Left colon (tissue), 2 donors: ENCODE measurements at regions not wholly inside any gene's neighbourhood (a gene's known extent, or its start where the extent isn't known, plus 50 kb on each side); places are given as distances from the start of the nearest gene placed in this dataset.
A peak's percentile ranks its signal among the peaks of the same experiment; 100 is the strongest.
"Not testable (repeated sequence)": the region's sequence is repeated elsewhere in the genome, so short reads cannot be mapped to it uniquely, and the experiment has no call there.

ENCODE experiments used
- ATAC-seq: fragments of 200-7000 bp; cut with Tn5 transposase; one replicate; pipeline ENCODE4 v1.9.1; 2020; ENCODE audit warnings: mild to moderate bottlenecking, moderate library complexity
- DNase-seq, 2 donors: peaks; one replicate each; pipeline ENCODE4 v3.0.0-alpha.2; 2020
- intact Hi-C, 2 donors: fragments of 100-400 bp; cut with DNase I in 1 of 2; cut with micrococcal nuclease in 1 of 2; formaldehyde crosslinking; loops; one replicate each; pipeline versions ENCODE4 v1.11.2 to v1.14.0; 2022; cut with DNase I, micrococcal nuclease
- donor health status: DM: no; HTN: no; CAD: no.
- donor health status: DM: yes; HTN: yes; CAD: no.

DNA sequence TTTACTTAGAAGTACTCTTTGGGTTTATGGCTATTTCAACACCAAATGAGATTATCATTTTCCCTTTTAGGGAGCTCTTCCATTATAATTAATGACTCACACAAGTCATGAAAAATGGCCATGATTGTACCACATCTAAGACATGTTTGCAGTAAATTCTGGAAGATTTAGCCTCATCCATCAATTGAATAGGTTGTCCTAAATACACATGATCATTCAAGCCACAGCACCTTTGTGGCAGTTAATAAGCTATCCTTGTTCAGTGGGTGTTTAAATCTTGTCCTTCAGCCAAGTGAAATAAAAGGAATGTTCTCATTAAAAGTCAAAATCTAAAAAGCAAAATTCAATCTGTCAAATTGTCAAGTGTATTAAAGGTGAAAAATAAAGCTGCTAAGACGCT is 237.5 kb downstream of the ZPLD1 start:
- no peak for DNase-seq
- intact Hi-C loops = no loop called here
- no peak for ATAC-seq

DNA sequence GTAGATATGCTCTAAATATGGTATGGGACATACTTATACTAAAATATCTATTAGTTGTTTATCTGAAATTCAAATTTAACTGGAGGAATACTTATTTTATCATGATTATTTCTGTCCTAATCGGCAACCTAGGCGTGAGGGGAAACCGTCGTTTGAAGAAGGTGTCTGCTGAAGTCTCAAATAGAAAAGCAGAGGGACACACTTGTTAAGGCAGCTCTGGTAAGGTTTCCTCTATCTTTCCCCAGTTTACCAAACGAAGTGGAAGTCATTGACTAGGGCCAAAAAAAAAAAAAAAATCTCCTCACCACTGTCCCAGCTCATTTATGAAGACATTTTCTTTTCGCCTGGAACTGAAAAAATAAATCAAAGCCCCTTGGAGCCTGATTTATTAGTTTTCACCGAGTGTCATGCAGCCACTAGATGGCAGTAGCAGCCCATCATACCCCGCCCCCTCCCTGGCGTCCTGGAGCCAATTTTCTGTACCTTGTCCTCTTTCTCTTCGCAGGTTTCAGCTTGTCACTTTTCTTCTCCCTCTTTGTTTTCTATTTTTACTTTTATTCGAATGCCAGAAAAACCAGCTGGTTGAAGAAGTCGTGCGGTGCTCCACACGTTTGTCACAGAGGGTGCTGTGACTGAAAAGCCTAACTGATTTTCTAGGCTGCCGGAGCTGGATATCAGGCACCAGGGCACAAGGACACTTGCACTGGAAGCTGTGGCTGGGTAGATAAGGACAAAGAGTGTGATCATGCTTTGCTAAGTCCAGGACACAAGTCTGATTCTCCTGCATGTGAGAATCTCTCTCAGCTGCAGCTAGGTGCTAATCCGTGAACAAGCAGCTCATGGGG is 238.7 kb downstream of the ZPLD1 start:
- DNase-seq = peak; percentile 27 to 66
- ATAC-seq = peak; percentile 61
- intact Hi-C loops = no loop called here

DNA sequence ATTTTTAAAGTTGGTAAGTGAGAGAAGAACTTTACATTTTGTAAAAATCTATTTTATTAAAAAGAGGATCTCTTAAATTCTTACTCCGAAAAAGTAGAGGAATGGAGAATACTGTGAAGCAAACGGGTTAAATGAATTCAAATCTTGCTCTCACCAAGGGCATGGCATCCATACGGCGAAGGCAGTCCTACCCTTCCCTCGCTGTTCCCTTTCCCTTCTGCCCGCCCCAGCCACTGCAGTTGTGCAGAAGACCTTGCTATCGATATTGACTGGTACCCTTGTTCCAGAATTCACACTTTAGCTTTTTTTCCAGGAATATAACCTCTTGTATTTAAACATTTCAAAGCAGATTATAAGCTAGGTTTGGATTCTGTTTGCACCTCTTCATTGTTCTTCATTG is 239.5 kb downstream of the ZPLD1 start:
- no peak for ATAC-seq

DNA sequence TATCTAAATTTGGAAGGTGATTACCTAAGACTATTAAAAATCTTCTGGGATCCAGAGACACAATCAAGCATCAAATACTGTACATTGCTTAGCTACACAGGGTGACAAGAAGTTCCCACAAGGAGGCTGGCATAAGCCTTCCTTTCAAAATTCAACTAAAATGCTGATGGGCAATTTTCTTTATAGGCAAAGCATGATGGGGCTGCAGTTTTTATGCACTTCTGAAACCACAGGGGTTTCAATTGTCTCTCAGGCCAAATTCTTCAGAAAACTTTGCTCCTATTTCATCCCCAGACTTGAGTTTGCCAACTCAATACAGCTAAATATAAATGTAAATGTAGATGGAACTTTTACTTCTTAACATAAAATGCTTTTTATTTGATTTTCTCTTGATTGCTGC is 241.6 kb downstream of the ZPLD1 start:
- intact Hi-C loops = no loop called here
- ATAC-seq = no peak
- DNase-seq = no peak

More for the DNA sequence above, 239.5 kb downstream of the ZPLD1 start:
- intact Hi-C loops = no loop called here
- DNase-seq = no peak

DNA sequence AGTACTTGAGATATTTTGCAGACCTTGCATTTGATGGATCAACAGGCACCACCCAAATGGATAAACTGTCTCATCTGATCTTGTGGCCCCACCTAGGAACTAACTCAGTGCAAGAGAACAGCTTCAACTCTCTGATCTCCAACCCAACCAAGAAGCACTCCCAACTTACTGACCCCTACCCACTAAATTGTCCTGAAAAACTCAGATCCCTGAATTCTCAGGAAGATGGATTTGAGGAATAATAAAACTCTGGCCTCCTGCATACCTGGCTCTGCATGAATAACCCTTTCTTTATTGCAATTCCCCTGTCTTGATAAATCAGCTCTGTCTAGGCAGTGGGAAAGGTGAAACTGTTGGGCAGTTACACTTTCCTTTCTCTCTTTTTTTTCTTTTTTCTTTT is 247.9 kb downstream of the ZPLD1 start:
- DNase-seq (no peak), ATAC-seq (no peak)
- intact Hi-C loops = no loop called here

DNA sequence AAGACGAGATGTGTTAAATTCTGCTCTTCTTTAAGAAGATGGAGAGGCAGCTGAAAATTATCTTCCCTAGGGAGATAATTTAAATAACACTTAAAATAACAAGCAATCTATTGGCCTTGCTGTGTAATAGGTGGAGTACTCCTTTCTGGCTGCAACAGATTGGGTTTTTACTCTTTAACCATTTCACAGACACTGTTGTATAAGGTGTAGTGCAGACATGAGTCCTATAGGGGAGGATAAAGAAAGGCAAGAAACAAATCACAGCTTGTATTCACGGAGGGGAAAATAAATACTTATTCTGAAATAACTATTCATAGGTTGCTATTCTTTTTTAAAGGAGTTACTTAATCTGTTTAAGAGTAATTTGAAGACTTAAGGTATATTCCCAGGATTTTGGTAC is 252.0 kb downstream of the ZPLD1 start:
- DNase-seq (no peak), ATAC-seq (no peak)
- intact Hi-C loops = no loop called here

DNA sequence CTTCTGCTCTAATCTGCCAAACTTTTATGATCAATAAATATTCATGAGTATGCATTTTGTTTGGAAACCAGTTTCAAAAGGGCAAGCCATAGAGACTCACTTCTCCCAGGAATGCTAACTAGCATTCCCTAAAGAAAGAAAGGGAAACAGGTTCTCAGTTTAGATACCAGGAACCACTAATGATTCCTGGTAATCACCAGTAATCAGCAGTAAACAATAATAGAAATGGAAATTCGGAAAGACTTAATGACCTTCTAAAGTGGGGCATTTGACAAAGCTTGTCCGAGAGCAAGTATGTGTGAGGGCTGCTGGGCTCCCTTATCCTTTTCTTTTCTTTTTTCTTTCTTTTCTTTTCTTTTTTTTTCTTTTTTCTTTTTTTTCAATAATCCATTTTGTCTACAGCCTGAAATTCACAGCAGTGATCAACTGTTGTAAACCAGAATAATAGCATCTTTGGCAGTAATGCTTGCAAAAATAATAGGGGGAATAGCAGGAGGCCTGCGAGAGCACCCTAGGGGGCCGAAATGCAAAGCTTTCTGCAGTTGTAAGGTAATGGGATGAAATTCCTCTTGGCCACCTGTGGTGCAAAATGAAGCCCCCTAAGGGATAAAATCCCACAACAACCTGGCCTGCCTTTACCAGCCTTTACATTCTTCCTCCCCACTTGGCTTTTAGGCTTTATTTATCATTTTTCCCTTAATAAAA is 253.2 kb downstream of the ZPLD1 start:
- ATAC-seq (no peak), DNase-seq (no peak)
- intact Hi-C loops = no loop called here

DNA sequence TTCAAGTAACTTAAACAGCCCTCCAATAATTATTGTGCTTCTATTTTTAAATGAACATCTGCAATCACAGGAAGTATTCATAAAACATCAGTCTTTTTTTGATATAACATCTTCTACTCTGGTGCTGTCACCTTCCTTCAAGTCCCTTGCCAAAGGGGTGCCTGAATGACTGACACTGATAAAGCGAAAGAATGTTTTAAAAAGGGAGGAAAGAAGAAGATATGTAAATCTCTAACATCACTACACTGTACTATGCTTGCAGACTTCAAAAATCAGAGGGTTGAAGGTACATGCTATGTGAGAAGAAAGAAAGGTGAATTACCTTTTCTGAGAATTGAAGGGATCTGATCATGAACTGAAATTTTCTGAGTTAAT is 253.7 kb downstream of the ZPLD1 start:
- DNase-seq (no peak), ATAC-seq (no peak)
- intact Hi-C loops = no loop called here

DNA sequence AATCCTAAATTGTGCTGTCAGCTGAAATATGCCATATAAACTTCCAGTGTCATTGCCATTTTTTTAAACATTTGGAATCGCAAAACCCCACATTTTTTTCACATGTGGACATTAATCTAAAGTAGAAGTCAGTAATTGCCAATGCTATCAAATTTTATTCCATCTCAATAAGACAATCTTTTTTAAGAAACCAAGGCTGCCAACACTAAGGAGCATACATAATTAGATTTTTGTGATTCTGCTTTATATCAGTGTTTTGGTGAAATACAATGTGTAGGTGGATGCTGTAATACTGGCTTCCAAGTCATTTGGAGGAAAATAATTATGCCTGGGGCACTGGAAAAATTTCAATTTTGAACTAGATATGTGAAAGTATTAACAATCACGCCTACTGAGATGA is 256.7 kb downstream of the ZPLD1 start:
- intact Hi-C loops = no loop called here
- no peak for DNase-seq

DNA sequence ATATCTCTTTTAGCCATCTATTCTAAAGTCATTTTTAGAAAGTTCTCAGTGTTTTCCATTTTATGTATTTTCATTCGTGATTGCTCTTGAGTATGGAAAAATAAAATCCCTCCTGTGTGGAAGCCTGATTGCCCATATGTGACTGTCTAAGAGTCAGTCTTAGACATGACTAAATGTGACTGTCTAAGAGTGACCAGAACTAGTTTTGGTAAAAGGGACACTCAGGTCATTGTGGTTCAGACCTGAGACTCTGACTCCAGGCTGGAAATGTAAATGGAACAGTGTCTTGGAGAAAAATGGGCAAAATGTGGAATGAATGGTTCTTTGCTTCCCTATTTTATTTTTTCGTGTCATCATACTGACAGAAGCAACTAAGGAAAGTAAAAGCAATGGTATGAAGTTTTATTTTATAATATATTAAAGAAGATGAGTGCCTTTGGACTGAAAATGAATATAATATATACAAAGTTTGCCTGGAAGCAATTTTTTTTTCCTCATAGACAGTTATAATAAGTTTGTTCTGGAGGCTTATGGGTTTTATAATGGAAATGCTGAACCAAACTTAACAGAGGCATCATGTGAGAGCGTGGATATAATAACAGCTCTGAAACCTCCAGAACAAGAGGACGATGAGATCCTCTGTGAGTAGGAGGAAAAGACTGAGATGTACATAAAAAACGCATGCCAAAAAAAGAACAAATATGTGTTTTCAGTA is 264.4 kb downstream of the ZPLD1 start:
- DNase-seq = no peak
- ATAC-seq = no peak
- intact Hi-C loops = no loop called here

More for the DNA sequence above, 256.7 kb downstream of the ZPLD1 start:
- ATAC-seq = no peak

DNA sequence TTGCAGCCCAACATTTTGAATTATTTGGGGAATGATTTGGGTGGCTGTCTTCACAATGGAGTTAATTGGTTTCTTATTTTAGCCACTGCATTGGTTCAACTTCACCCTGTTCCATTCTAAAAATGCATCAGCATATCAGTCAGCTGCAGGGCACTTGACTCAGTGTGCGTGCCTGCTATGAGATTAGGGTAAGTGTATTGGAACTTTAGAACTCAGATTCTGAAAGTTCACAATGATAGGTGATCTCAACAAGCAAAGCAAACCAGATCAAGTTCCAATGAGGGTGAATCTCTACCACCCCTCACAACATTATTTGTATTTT is 265.0 kb downstream of the ZPLD1 start:
- ATAC-seq (no peak), DNase-seq (no peak)
- intact Hi-C loops = no loop called here

DNA sequence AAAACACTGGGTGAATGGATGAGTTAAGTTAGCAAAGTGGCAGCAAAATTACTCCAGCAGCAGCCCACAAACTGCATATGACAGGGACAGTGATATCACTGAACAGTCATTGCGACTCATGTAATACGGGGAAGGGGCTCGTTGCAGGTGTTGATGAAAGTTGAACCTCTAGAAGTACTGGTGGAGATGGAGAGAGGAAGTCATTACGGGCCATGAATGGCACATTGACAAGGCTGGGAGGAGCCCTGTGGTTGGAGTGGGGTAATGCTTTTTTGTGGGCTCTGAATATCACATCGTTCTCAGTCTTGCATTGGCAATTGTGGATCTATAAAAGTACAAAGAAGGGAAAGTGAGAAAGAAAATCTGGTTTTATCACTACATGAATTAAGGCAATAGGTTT is 278.1 kb downstream of the ZPLD1 start:
- no peak for ATAC-seq
- intact Hi-C loops = no loop called here
- DNase-seq = no peak

DNA sequence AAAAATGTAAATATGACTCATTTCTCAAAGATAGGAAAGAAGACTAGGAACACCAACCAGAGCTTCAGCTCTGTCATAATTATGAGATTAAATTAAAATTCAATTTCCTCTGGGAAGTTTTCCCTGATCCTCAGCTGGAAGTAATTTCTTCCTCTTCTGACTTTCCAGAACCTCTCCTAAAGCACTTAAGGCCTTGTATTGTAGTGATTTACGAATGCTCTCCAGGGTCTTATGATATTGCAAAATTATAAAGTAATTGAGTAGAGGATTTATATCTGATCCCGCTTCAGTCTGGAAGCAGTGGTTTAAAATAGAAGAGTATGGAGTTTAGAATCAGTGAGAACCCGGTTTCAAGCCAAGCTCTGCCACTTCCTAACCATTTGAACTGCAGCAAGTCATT is 279.8 kb downstream of the ZPLD1 start:
- ATAC-seq (no peak), DNase-seq (no peak)
- intact Hi-C loops = no loop called here

DNA sequence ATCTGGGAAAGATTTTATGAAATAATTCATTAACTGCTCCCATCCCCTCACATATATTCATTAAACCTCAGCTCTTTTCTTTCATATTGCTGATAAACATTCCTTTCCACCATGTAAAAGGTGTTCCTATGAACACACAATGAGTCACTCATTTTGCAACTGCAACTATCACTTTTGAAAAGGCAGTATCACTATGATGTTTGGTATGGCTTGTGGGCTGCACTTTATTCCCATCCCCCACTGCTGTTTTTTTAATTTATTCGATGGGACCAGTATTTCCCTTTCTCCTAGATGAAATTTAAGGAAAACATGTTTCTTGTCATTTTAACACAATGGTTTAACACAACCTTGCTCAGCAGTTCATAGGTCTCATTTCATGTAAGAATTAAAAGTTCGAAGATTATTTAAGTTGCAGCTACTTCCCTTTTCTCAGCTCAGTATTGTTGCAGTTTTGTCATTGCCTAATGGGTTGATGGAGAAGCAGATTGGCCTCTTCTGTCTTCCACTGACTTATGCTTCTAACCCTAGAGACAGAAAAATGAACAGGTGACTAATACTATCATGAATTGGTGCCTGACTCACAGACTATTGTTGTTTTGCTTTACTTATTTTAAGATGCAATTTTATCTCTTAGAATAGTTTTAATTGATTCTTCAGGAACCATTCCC is 280.3 kb downstream of the ZPLD1 start:
- intact Hi-C loops = no loop called here
- ATAC-seq = no peak
- no peak for DNase-seq

DNA sequence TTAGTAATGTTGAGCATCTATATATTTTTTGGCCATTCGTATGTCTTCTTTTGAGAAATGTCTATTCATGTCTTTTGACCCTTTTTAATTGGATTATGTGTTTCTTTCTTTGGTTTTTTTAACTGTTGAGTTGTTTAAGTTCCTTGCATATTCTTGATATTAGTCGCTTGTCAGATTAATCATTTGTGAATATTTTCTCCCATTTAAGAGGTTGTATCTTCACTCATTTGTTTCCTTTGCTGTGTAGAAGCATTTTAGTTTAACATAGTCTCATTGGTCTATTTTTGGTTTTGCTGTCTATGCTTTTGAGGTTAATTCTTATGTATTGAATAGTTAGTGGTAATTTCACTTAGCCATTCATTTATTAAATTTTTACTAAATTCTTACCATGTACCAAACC is 283.8 kb downstream of the ZPLD1 start:
- DNase-seq = no peak
- no peak for ATAC-seq
- intact Hi-C loops = no loop called here

DNA sequence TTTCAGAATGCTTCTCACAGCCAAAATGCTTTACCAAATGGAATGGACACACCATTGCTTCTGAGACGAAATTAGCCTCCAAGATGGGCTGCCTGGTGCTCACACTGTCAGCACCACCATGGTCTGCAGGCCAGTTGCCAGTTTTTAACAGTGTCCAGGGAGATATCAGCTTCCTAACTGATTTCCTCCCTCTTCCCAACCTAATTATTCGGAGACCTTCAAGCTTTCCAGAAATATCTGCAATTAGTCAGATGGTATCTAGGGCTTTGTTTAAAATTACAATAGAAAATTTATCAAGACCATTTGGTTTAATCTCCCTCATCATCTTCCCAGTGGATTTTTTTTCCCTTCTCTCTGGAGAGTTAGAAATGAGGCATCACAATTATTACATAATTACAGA is 287.5 kb downstream of the ZPLD1 start:
- DNase-seq (no peak), ATAC-seq (no peak)
- intact Hi-C loops = no loop called here

DNA sequence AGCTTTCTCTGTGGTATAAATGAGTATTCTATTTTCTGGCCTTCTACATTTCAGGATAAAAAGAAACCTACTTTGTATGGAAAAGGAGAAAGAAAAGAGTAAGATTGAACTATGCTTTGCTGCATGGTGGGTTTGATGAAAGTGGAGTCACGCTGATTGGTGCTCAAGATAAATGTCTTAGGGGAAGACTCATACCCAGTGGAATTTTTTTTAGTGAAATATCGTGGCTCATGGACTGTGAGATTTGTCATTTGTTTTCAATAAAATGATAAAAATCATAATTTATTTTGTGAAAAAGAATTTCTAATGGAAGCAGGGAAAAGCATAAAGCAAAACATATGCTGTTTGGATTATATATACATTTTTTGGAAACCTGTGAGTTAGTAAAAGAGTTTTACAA is 292.5 kb downstream of the ZPLD1 start:
- no peak for DNase-seq
- no peak for ATAC-seq
- intact Hi-C loops = no loop called here

DNA sequence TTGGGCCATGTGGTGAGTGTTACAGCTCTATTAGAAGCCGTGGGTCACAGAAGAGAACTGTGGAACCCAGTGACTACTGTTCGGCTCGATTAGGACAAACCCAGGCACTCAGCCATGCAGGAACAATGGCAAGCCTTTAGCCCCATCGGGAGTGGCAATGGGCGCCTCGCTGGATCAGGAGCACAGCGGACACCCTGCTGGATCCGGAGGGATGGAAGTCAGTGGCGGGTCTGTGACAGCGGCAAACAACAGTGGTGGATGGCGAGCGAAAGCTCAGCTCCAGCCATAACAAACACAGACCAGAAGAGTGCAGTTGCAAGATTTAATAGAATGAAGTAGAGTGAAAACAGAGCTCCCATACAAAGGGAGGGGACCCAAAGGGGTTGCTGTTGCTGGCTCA is 297.8 kb downstream of the ZPLD1 start:
- ATAC-seq, intact Hi-C loops, DNase-seq: not testable (repeated sequence)

DNA sequence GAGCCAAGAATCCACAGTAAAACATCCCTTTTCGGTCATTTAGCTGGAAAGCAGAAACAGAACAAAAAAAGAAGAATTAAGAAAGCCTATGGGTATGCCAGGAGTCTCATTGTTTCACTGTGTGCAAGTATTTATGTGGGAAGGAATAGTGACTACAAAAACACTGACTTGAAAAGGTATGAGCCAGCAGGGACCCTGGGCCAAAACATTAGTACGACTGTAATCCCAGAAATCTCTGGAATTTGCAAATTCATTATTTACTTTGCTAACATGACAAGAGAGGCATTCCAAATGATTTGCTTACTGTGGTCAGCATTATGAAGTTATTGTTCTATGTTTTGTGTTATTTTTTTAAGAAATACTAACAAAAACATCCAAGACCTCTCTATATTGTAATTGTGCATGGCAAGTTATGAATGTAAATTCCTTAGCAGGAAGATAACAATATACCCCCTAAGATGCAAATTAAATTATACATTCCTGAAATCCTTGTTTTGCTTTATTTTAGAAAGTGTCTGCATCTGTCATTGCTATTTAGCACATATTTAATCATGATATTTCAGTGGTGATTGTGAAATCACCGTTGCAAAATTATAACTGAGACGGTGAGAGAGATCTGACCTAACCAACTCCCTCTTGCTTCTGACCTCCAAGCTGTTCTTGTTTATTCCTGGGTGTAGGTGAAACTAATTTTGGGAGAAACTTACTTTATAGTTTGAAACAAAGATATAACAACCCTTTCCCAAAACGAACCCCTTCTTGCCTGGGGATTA is 299.2 kb downstream of the ZPLD1 start:
- intact Hi-C loops = no loop called here
- DNase-seq = no peak
- no peak for ATAC-seq
